HepG2 (cell line): ENCODE measurements at regions not wholly inside any gene's neighbourhood (a gene's known extent, or its start where the extent isn't known, plus 50 kb on each side); places are given as distances from the start of the nearest gene placed in this dataset.

Source experiments
- ATAC-seq: fragments of 200-7000 bp; cut with Tn5 transposase; 3 replicates; pipeline ENCODE4 v1.9.1; 2020; ENCODE audit warnings: mild to moderate bottlenecking, moderate library complexity
- BruUV-seq: library from RNA; stranded (reverse); fragments of 400-500 nt; replicated peaks from 2 replicates; lab custom pipeline; 2021; lab: Mats Ljungman, UMichigan
- CTCF ChIA-PET: fragments of 300-600 bp; formaldehyde crosslinking; extraction: SDS; loops from one replicate; lab custom pipeline; 2021; ENCODE audit warnings: low total read pairs, inconsistent platforms, low intra/inter-chr PET ratio; lab: Yijun Ruan, JAX
- POLR2A ChIA-PET: fragments of 350-600 bp; sonication (Branson Sonifier 250); formaldehyde crosslinking; loops from one replicate; lab custom pipeline; 2020; ENCODE audit warnings: antibody characterized with exemption, inconsistent platforms; lab: Yijun Ruan, JAX
- DNase-seq: peaks from one replicate; pipeline ENCODE4 v3.0.0-alpha.2; 2015; ENCODE audit warnings: low spot score
- FAIRE-seq: peaks from 3 replicates; lab custom pipeline; 2011; peaks lifted over from hg19 to GRCh38; lab: Jason Lieb, UNC
- H2AFZ ChIP-seq: one replicate; pipeline ENCODE4 v1.6.1; 2011; ENCODE audit warnings: low read length, inconsistent platforms
- H3K27ac ChIP-seq: fragments of 300-600 bp; 3 replicates; pipeline ENCODE4 v1.8.0; 2011; ENCODE audit warnings: mixed run types, mild to moderate bottlenecking, mixed read lengths, low read length, inconsistent platforms; ENCODE audit not compliant: insufficient read depth; ENCODE audit errors: extremely low read length
- H3K27me3 ChIP-seq, 2 experiments: fragments of 200-600 bp in 1 of 2; 2 replicates in 1 of 2; 3 replicates in 1 of 2; pipeline versions ENCODE4 v1.6.0 to v1.8.0; 2011; ENCODE audit warnings: low read length in 2 of 2, mild to moderate bottlenecking in 2 of 2, moderate library complexity in 2 of 2, inconsistent platforms in 1 of 2; ENCODE audit not compliant: insufficient read depth in 2 of 2, control insufficient read depth in 1 of 2
- H3K36me3 ChIP-seq, 2 experiments: fragments of 200-600 bp in 1 of 2; replicated peaks in 1 of 2; 2 replicates in 1 of 2; 3 replicates in 1 of 2; pipeline versions ENCODE4 v1.5.1 to v1.8.0; 2011; ENCODE audit warnings: low read length in 2 of 2, inconsistent platforms in 1 of 2; ENCODE audit not compliant: insufficient read depth in 2 of 2, control insufficient read depth in 1 of 2
- H3K4me1 ChIP-seq: 2 replicates; pipeline ENCODE4 v1.5.1; 2012; ENCODE audit warnings: low read length, inconsistent platforms; ENCODE audit not compliant: insufficient read depth
- H3K4me2 ChIP-seq: 2 replicates; pipeline ENCODE4 v1.6.0; 2011; ENCODE audit warnings: low read depth, low read length, inconsistent platforms
- H3K4me3 ChIP-seq, 3 experiments: fragments of 200-600 bp in 1 of 3; sonication (generic), shearing (Covaris generic) in 1 of 3; replicated peaks in 1 of 3; 2 replicates each; pipeline ENCODE4 v1.5.1; 2011 to 2016; ENCODE audit warnings: low read length in 3 of 3, inconsistent platforms in 2 of 3, low read depth in 2 of 3, mild to moderate bottlenecking in 2 of 3, control low read depth in 1 of 3, mixed read lengths in 1 of 3; ENCODE audit not compliant: insufficient read depth in 1 of 3
- H3K79me2 ChIP-seq: one replicate; pipeline ENCODE4 v1.6.1; 2011; ENCODE audit warnings: low read length, inconsistent platforms; ENCODE audit not compliant: insufficient read depth
- H3K9ac ChIP-seq: 2 replicates; pipeline ENCODE4 v1.6.0; 2011; ENCODE audit warnings: mild to moderate bottlenecking, low read depth, low read length, inconsistent platforms; ENCODE audit not compliant: insufficient read depth
- H3K9me3 ChIP-seq: 2 replicates; pipeline ENCODE4 v1.5.1; 2012; ENCODE audit warnings: mild to moderate bottlenecking, low read length
- H4K20me1 ChIP-seq: 2 replicates; pipeline ENCODE4 v1.6.0; 2011; ENCODE audit warnings: inconsistent platforms, mild to moderate bottlenecking, low read length, moderate library complexity; ENCODE audit not compliant: insufficient read depth
- FOXA3 ChIP-seq: IDR thresholded peaks from 2 replicates; pipeline ENCODE4 v1.6.1; 2016; ENCODE audit warnings: missing genetic modification reagents, missing compliant biosample characterization
- HNRNPUL1 ChIP-seq: fragments of 200-400 bp; formaldehyde crosslinking; IDR thresholded peaks from 2 replicates; pipeline ENCODE4 v1.6.1; 2017; ENCODE audit warnings: low read depth, mild to moderate bottlenecking, low read length, moderate library complexity
- MEF2D ChIP-seq: sonication (generic); formaldehyde crosslinking; IDR thresholded peaks from 2 replicates; pipeline ENCODE4 v1.5.1; 2020; ENCODE audit warnings: mild to moderate bottlenecking, missing genetic modification reagents
- NFKBIZ ChIP-seq: IDR thresholded peaks from 2 replicates; pipeline ENCODE4 v1.6.1; 2018; ENCODE audit warnings: missing genetic modification reagents, missing compliant biosample characterization
- SIX1 ChIP-seq: sonication (generic); formaldehyde crosslinking; IDR thresholded peaks from 2 replicates; pipeline ENCODE4 v1.4.0; 2020; ENCODE audit warnings: missing genetic modification reagents, borderline replicate concordance
- SNRNP70 ChIP-seq: fragments of 200-400 bp; formaldehyde crosslinking; IDR thresholded peaks from 2 replicates; pipeline ENCODE4 v1.6.1; 2017; ENCODE audit warnings: mild to moderate bottlenecking, low read depth, low read length, moderate library complexity
- ZFP36 ChIP-seq: fragments of 150-350 bp; IDR thresholded peaks from 2 replicates; pipeline ENCODE4 v1.6.1; 2018; ENCODE audit warnings: borderline replicate concordance, low read length, low read depth; ENCODE audit not compliant: partially characterized antibody
- ZFYVE20 ChIP-seq: sonication (generic); formaldehyde crosslinking; IDR thresholded peaks from 2 replicates; pipeline ENCODE4 v1.8.0; 2023; ENCODE audit warnings: low read depth, mild to moderate bottlenecking, moderate library complexity, missing genetic modification reagents, borderline replicate concordance
- ZNF207 ChIP-seq: fragments of 450-650 bp; IDR thresholded peaks from 2 replicates; pipeline ENCODE4 v1.6.1; 2016; ENCODE audit warnings: antibody characterized with exemption, borderline replicate concordance
- ZNF773 ChIP-seq: sonication (generic); formaldehyde crosslinking; IDR thresholded peaks from 2 replicates; pipeline ENCODE4 v1.4.0; 2020; ENCODE audit warnings: missing genetic modification reagents, borderline replicate concordance
- ZNF839 ChIP-seq: sonication (generic); formaldehyde crosslinking; IDR thresholded peaks from 2 replicates; pipeline ENCODE4 v1.4.0; 2020; ENCODE audit warnings: missing genetic modification reagents, mild to moderate bottlenecking, borderline replicate concordance
- WGBS: methylation state at CpG from one replicate; pipeline ENCODE4 v1.1.6; 2017; ENCODE audit warnings: low lambda C conversion rate; 5-methylcytosine and 5-hydroxymethylcytosine counted together
- in situ Hi-C: cut with HindIII; loops from 2 replicates; pipeline ENCODE4 v1.10.0; 2017; ENCODE audit warnings: low pct_unique_long_range_greater_than_20kb; ENCODE audit not compliant: extremely low pct_ligation_motif_present
- intact Hi-C: fragments of 100-400 bp; cut with micrococcal nuclease; formaldehyde crosslinking; loops from one replicate; pipeline ENCODE4 v1.10.0; 2022; ENCODE audit not compliant: unreplicated experiment
- TF ChIP-seq, protein P1 (sequence below): sonication (generic); formaldehyde crosslinking; IDR thresholded peaks from 2 replicates; pipeline ENCODE4 v1.4.0; 2020; ENCODE audit warnings: missing genetic modification reagents, mild to moderate bottlenecking, borderline replicate concordance
- TF ChIP-seq, protein P2 (sequence below): sonication (generic); formaldehyde crosslinking; IDR thresholded peaks from 2 replicates; pipeline ENCODE4 v1.5.1; 2020; ENCODE audit warnings: missing genetic modification reagents, mild to moderate bottlenecking, borderline replicate concordance
- TF ChIP-seq, protein P3 (sequence below): IDR thresholded peaks from 2 replicates; pipeline ENCODE4 v1.6.1; 2016; ENCODE audit warnings: control low read depth
- TF ChIP-seq, protein P4 (sequence below): sonication (generic); formaldehyde crosslinking; IDR thresholded peaks from 2 replicates; pipeline ENCODE4 v1.8.0; 2022; ENCODE audit warnings: mild to moderate bottlenecking, missing genetic modification reagents, borderline replicate concordance

DNA sequence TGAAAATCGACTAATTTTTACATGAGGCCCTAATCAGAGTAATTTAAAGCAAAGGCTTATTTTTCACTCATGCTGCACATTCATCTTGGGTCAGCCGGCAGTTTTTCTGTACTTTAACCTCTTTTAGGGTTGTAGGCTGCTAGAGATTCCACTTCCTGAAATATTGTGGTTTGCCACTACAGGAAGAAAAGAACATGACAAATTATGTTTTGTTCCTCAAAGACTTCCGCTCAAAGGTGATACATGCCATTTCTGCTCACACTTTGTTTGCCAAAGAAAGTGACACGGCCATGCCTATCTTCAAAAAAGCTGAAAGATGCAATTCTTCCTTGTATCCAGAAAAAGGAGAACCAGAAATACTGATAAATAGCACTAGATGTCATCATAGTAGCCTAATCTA lies 183.4 kb upstream of the PPFIA2 start:
- Histone ChIP-seq H3K4me2 (no peak overlapping the region), H3K36me3 (no peaks in the 10 kb centered on the region), H3K4me1 (no peaks in the 10 kb centered on the region), H3K79me2 (no peaks in the 10 kb centered on the region), H3K9me3 (no peaks in the 10 kb centered on the region), H2AFZ (no peak overlapping the region), H4K20me1 (no peaks in the 10 kb centered on the region), H3K9ac (no peak overlapping the region), H3K27me3 (no peaks in the 10 kb centered on the region), H3K27ac (no peak overlapping the region), H3K4me3 (no peak overlapping the region)
- ATAC-seq: no peak
- ChIA-PET POLR2A (no interaction called here), CTCF (no interaction called here)
- DNase-seq: no peak
- WGBS: under 1% methylated on average over 4 of the region's 4 CpGs
- intact Hi-C loops (no loop called here), in situ Hi-C loops (no loop called here)
- BruUV-seq: no TSS peak
- FAIRE-seq: no peak
- TF ChIP-seq SIX1 (CRISPR knock-in tag): no peak
- TF ChIP-seq ZNF839 (CRISPR knock-in tag): no peak
- TF ChIP-seq SNRNP70: no peak
- TF ChIP-seq, protein P1, sequence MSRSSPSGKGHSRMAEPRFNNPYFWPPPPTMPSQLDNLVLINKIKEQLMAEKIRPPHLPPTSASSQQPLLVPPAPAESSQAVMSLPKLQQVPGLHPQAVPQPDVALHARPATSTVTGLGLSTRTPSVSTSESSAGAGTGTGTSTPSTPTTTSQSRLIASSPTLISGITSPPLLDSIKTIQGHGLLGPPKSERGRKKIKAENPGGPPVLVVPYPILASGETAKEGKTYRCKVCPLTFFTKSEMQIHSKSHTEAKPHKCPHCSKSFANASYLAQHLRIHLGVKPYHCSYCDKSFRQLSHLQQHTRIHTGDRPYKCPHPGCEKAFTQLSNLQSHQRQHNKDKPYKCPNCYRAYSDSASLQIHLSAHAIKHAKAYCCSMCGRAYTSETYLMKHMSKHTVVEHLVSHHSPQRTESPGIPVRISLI (CRISPR knock-in tag): no peak
- TF ChIP-seq FOXA3 (CRISPR knock-in tag): no peak
- TF ChIP-seq ZNF773 (CRISPR knock-in tag): no peak
- no peak for TF ChIP-seq HNRNPUL1
- TF ChIP-seq ZFP36: no peak
- TF ChIP-seq, protein P2, sequence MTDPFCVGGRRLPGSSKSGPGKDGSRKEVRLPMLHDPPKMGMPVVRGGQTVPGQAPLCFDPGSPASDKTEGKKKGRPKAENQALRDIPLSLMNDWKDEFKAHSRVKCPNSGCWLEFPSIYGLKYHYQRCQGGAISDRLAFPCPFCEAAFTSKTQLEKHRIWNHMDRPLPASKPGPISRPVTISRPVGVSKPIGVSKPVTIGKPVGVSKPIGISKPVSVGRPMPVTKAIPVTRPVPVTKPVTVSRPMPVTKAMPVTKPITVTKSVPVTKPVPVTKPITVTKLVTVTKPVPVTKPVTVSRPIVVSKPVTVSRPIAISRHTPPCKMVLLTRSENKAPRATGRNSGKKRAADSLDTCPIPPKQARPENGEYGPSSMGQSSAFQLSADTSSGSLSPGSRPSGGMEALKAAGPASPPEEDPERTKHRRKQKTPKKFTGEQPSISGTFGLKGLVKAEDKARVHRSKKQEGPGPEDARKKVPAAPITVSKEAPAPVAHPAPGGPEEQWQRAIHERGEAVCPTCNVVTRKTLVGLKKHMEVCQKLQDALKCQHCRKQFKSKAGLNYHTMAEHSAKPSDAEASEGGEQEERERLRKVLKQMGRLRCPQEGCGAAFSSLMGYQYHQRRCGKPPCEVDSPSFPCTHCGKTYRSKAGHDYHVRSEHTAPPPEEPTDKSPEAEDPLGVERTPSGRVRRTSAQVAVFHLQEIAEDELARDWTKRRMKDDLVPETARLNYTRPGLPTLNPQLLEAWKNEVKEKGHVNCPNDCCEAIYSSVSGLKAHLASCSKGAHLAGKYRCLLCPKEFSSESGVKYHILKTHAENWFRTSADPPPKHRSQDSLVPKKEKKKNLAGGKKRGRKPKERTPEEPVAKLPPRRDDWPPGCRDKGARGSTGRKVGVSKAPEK (CRISPR knock-in tag): no peak
- TF ChIP-seq, protein P3, sequence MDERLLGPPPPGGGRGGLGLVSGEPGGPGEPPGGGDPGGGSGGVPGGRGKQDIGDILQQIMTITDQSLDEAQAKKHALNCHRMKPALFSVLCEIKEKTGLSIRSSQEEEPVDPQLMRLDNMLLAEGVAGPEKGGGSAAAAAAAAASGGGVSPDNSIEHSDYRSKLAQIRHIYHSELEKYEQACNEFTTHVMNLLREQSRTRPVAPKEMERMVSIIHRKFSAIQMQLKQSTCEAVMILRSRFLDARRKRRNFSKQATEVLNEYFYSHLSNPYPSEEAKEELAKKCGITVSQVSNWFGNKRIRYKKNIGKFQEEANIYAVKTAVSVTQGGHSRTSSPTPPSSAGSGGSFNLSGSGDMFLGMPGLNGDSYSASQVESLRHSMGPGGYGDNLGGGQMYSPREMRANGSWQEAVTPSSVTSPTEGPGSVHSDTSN (CRISPR knock-in tag): no peak
- no peak for TF ChIP-seq NFKBIZ (CRISPR knock-in tag)
- TF ChIP-seq MEF2D (CRISPR knock-in tag): no peak
- TF ChIP-seq ZFYVE20: no peak
- TF ChIP-seq, protein P4, sequence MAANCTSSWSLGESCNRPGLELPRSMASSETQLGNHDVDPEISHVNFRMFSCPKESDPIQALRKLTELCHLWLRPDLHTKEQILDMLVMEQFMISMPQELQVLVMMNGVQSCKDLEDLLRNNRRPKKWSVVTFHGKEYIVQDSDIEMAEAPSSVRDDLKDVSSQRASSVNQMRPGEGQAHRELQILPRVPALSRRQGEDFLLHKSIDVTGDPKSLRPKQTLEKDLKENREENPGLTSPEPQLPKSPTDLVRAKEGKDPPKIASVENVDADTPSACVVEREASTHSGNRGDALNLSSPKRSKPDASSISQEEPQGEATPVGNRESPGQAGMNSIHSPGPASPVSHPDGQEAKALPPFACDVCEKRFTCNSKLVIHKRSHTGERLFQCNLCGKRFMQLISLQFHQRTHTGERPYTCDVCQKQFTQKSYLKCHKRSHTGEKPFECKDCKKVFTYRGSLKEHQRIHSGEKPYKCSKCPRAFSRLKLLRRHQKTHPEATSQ: no peak
- TF ChIP-seq ZNF207: no peak
